ENCODE measurements at regions not wholly inside any gene's neighbourhood (a gene's known extent, or its start where the extent isn't known, plus 50 kb on each side); places are given as distances from the start of the nearest gene placed in this dataset.
"Not testable (repeated sequence)": the region's sequence is repeated elsewhere in the genome, so short reads cannot be mapped to it uniquely, and the experiment has no call there.

- H3K27me3 Mint-ChIP-seq (ENCODE audit: low read depth in 3 of 3): peaks cover 0 to 2% (median 0%) of the 10 kb centered on the region in 3 donors
- no peak overlapping the region for H3K4me3 Mint-ChIP-seq
- no peak for DNase-seq
- no peak overlapping the region for H3K27ac Mint-ChIP-seq
- H3K9me3 Mint-ChIP-seq: peaks cover 0 to 8% (median 2%) of the 10 kb centered on the region in 6 donors
- H3K36me3 Mint-ChIP-seq: no peaks in the 10 kb centered on the region
- H3K4me1 Mint-ChIP-seq: no peaks in the 10 kb centered on the region
These were observed 287.2 kb downstream of the ETV1 start for GRCh38 chr7:13702251-13702650.

- peaks cover 0 to 2% (median 0%) of the 10 kb centered on the region in 3 donors for H3K27me3 Mint-ChIP-seq (ENCODE audit: low read depth in 3 of 3)
- H3K27ac Mint-ChIP-seq: no peak overlapping the region
- peaks cover 0 to 8% (median 2%) of the 10 kb centered on the region in 6 donors for H3K9me3 Mint-ChIP-seq
- no peak overlapping the region for H3K4me3 Mint-ChIP-seq
- no peak for DNase-seq
- no peaks in the 10 kb centered on the region for H3K36me3 Mint-ChIP-seq
- H3K4me1 Mint-ChIP-seq: no peaks in the 10 kb centered on the region
These were observed 280.8 kb downstream of the ETV1 start for GRCh38 chr7:13708670-13709069.

- H3K27me3 Mint-ChIP-seq (ENCODE audit: low read depth in 3 of 3): peaks cover 0 to 3% (median 2%) of the 10 kb centered on the region in 3 donors
- no peak for DNase-seq
- peaks cover 0 to 4% (median 0%) of the 10 kb centered on the region in 3 donors for H3K36me3 Mint-ChIP-seq
- H3K4me3 Mint-ChIP-seq: no peak overlapping the region
- no peaks in the 10 kb centered on the region for H3K4me1 Mint-ChIP-seq
- peaks cover 0 to 14% (median 4%) of the 10 kb centered on the region in 6 donors for H3K9me3 Mint-ChIP-seq
- no peak overlapping the region for H3K27ac Mint-ChIP-seq
These were observed 276.4 kb downstream of the ETV1 start for GRCh38 chr7:13713092-13713491.

- H3K36me3 Mint-ChIP-seq: peaks cover 0 to 4% (median 0%) of the 10 kb centered on the region in 3 donors
These were observed 273.9 kb downstream of the ETV1 start for GRCh38 chr7:13715534-13715933.

GRCh38 chr7:13717031-13717430, 272.4 kb downstream of the ETV1 start:
- peaks cover 0 to 4% (median 2%) of the 10 kb centered on the region in 3 donors for H3K27me3 Mint-ChIP-seq (ENCODE audit: low read depth in 3 of 3)
- H3K36me3 Mint-ChIP-seq: peaks cover 0 to 4% (median 0%) of the 10 kb centered on the region in 3 donors
- H3K9me3 Mint-ChIP-seq: peaks cover 0 to 7% (median 3%) of the 10 kb centered on the region in 6 donors
- no peaks in the 10 kb centered on the region for H3K4me1 Mint-ChIP-seq
- no peak for DNase-seq
- no peak overlapping the region for H3K4me3 Mint-ChIP-seq
- H3K27ac Mint-ChIP-seq: no peak overlapping the region

More at GRCh38 chr7:13715534-13715933, 273.9 kb downstream of the ETV1 start:
- no peak for DNase-seq
- Mint-ChIP-seq H3K27ac (no peak overlapping the region), H3K4me3 (no peak overlapping the region), H3K4me1 (no peaks in the 10 kb centered on the region), H3K9me3 (peaks cover 0 to 7% (median 4%) of the 10 kb centered on the region in 6 donors), H3K27me3 (ENCODE audit: low read depth in 3 of 3) (peaks cover 0 to 4% (median 2%) of the 10 kb centered on the region in 3 donors)

GRCh38 chr7:13724191-13724976, 265.1 kb downstream of the ETV1 start:
- no peaks in the 10 kb centered on the region for H3K4me1 Mint-ChIP-seq
- H3K4me3 Mint-ChIP-seq: no peak overlapping the region
- peaks cover 0 to 3% (median 0%) of the 10 kb centered on the region in 3 donors for H3K27me3 Mint-ChIP-seq (ENCODE audit: low read depth in 3 of 3)
- H3K9me3 Mint-ChIP-seq: peaks cover 0 to 4% (median 2%) of the 10 kb centered on the region in 6 donors
- H3K36me3 Mint-ChIP-seq: no peaks in the 10 kb centered on the region
- DNase-seq: no peak
- no peak overlapping the region for H3K27ac Mint-ChIP-seq

- H3K4me3 Mint-ChIP-seq: no peak overlapping the region
- DNase-seq: no peak
- H3K9me3 Mint-ChIP-seq: peaks cover 0 to 4% (median under 1%) of the 10 kb centered on the region in 6 donors
- H3K27ac Mint-ChIP-seq: no peak overlapping the region
- no peaks in the 10 kb centered on the region for H3K36me3 Mint-ChIP-seq
- H3K27me3 Mint-ChIP-seq (ENCODE audit: low read depth in 3 of 3): peaks cover 0 to 3% (median 0%) of the 10 kb centered on the region in 3 donors
- no peaks in the 10 kb centered on the region for H3K4me1 Mint-ChIP-seq
These were observed 264.4 kb downstream of the ETV1 start for GRCh38 chr7:13724977-13725566.

- H3K9me3 Mint-ChIP-seq: peaks cover 0 to 4% (median under 1%) of the 10 kb centered on the region in 6 donors
- no peaks in the 10 kb centered on the region for H3K36me3 Mint-ChIP-seq
- H3K4me1 Mint-ChIP-seq: no peaks in the 10 kb centered on the region
- H3K27me3 Mint-ChIP-seq (ENCODE audit: low read depth in 3 of 3): peaks cover 0 to 3% (median 0%) of the 10 kb centered on the region in 3 donors
- H3K27ac Mint-ChIP-seq: no peak overlapping the region
- no peak overlapping the region for H3K4me3 Mint-ChIP-seq
- no peak for DNase-seq
These were observed 263.9 kb downstream of the ETV1 start for GRCh38 chr7:13725591-13725990.

- Mint-ChIP-seq H3K27ac (no peak overlapping the region), H3K27me3 (ENCODE audit: low read depth in 3 of 3) (peaks cover 0 to 3% (median 0%) of the 10 kb centered on the region in 3 donors), H3K4me3 (no peak overlapping the region), H3K9me3 (peaks cover 0 to 4% (median 1%) of the 10 kb centered on the region in 6 donors), H3K4me1 (no peaks in the 10 kb centered on the region), H3K36me3 (no peaks in the 10 kb centered on the region)
- no peak for DNase-seq
These were observed 262.2 kb downstream of the ETV1 start for GRCh38 chr7:13727279-13727678.

GRCh38 chr7:13727751-13728150, 261.7 kb downstream of the ETV1 start:
- Mint-ChIP-seq H3K27me3 (ENCODE audit: low read depth in 3 of 3) (peaks cover 0 to 3% (median 0%) of the 10 kb centered on the region in 3 donors), H3K9me3 (peaks cover 0 to 4% (median 1%) of the 10 kb centered on the region in 6 donors), H3K27ac (no peak overlapping the region), H3K36me3 (no peaks in the 10 kb centered on the region), H3K4me1 (no peaks in the 10 kb centered on the region), H3K4me3 (no peak overlapping the region)
- no peak for DNase-seq

GRCh38 chr7:13728430-13728829, 261.0 kb downstream of the ETV1 start:
- DNase-seq; H3K4me1 Mint-ChIP-seq; H3K4me3 Mint-ChIP-seq; H3K9me3 Mint-ChIP-seq; H3K27ac Mint-ChIP-seq; H3K36me3 Mint-ChIP-seq; H3K27me3 Mint-ChIP-seq (ENCODE audit: low read depth in 3 of 3): not testable (repeated sequence)

GRCh38 chr7:13731643-13732042, 257.8 kb downstream of the ETV1 start:
- no peak overlapping the region for H3K27ac Mint-ChIP-seq

GRCh38 chr7:13737563-13737962, 251.9 kb downstream of the ETV1 start:
- Mint-ChIP-seq H3K27ac (no peak overlapping the region), H3K9me3 (peaks cover 0 to 7% (median under 1%) of the 10 kb centered on the region in 6 donors), H3K27me3 (ENCODE audit: low read depth in 3 of 3) (peaks cover 0 to 3% (median 0%) of the 10 kb centered on the region in 3 donors), H3K4me3 (no peak overlapping the region), H3K36me3 (no peaks in the 10 kb centered on the region), H3K4me1 (no peaks in the 10 kb centered on the region)
- no peak for DNase-seq

More at GRCh38 chr7:13731643-13732042, 257.8 kb downstream of the ETV1 start:
- no peaks in the 10 kb centered on the region for H3K27me3 Mint-ChIP-seq (ENCODE audit: low read depth in 3 of 3)
- H3K36me3 Mint-ChIP-seq: no peaks in the 10 kb centered on the region
- H3K4me3 Mint-ChIP-seq: no peak overlapping the region
- peaks cover 0 to 5% (median under 1%) of the 10 kb centered on the region in 6 donors for H3K9me3 Mint-ChIP-seq
- no peaks in the 10 kb centered on the region for H3K4me1 Mint-ChIP-seq
- no peak for DNase-seq

GRCh38 chr7:13742126-13742525, 247.3 kb downstream of the ETV1 start:
- peaks cover 0 to 3% (median 2%) of the 10 kb centered on the region in 3 donors for H3K27me3 Mint-ChIP-seq (ENCODE audit: low read depth in 3 of 3)
- no peaks in the 10 kb centered on the region for H3K4me1 Mint-ChIP-seq
- H3K27ac Mint-ChIP-seq: no peak overlapping the region

More at GRCh38 chr7:13742126-13742525, 247.3 kb downstream of the ETV1 start:
- Mint-ChIP-seq H3K4me3 (no peak overlapping the region), H3K9me3 (peaks cover 0 to 5% (median under 1%) of the 10 kb centered on the region in 6 donors), H3K36me3 (no peaks in the 10 kb centered on the region)
- no peak for DNase-seq
